Brain microvascular endothelial cell (primary cell): ENCODE measurements at regions not wholly inside any gene's neighbourhood (a gene's known extent, or its start where the extent isn't known, plus 50 kb on each side); places are given as distances from the start of the nearest gene placed in this dataset.

Source experiments
- DNase-seq: peaks from one replicate; pipeline ENCODE4 v3.0.0-alpha.2; 2020
- H3K27ac ChIP-seq: fragments of 250-450 bp; sonication (Bioruptor Pico); 2 replicates; pipeline ENCODE4 v1.5.1; 2020; ENCODE audit warnings: mild to moderate bottlenecking, moderate library complexity
- H3K27me3 ChIP-seq: fragments of 250-450 bp; sonication (Bioruptor Pico); replicated peaks from 2 replicates; pipeline ENCODE4 v1.5.1; 2020; ENCODE audit warnings: mild to moderate bottlenecking
- H3K36me3 ChIP-seq: fragments of 250-450 bp; sonication (Bioruptor Pico); replicated peaks from 2 replicates; pipeline ENCODE4 v1.5.1; 2020; ENCODE audit warnings: mild to moderate bottlenecking
- H3K4me3 ChIP-seq: 2 replicates; pipeline ENCODE4 v1.5.1; 2011; ENCODE audit warnings: low read depth, mild to moderate bottlenecking, control low read depth, low read length, moderate library complexity
- CTCF ChIP-seq: IDR thresholded peaks from 2 replicates; pipeline ENCODE4 v1.5.1; 2011; ENCODE audit warnings: low read depth, mild to moderate bottlenecking, moderate library complexity, low read length, control low read depth, inconsistent platforms; ENCODE audit errors: missing control alignments
- in situ Hi-C: cut with HindIII; loops from 2 replicates; pipeline ENCODE4 v1.10.0; 2017; ENCODE audit warnings: low sequenced_read_pairs, low pct_ligation_motif_present

GRCh38 chr2:121076498-121076820 lies 208.5 kb downstream of the TFCP2L1 start:
- H3K27me3 ChIP-seq: no peaks in the 10 kb centered on the region
- DNase-seq: no peak
- H3K4me3 ChIP-seq: no peak overlapping the region
- no peak overlapping the region for H3K27ac ChIP-seq
- TF ChIP-seq CTCF: no peak
- in situ Hi-C loops: no loop called here
- H3K36me3 ChIP-seq: no peaks in the 10 kb centered on the region

GRCh38 chr2:121076885-121077549 lies 208.0 kb downstream of the TFCP2L1 start:
- Histone ChIP-seq H3K27me3 (no peaks in the 10 kb centered on the region), H3K36me3 (no peaks in the 10 kb centered on the region), H3K27ac (no peak overlapping the region), H3K4me3 (no peak overlapping the region)
- in situ Hi-C loops: no loop called here
- peak; percentile 55 for DNase-seq
- peak; percentile 97 for TF ChIP-seq CTCF

- Histone ChIP-seq H3K36me3 (no peaks in the 10 kb centered on the region), H3K27me3 (no peaks in the 10 kb centered on the region), H3K4me3 (no peak overlapping the region), H3K27ac (no peak overlapping the region)
- TF ChIP-seq CTCF: no peak
- in situ Hi-C loops: no loop called here
- DNase-seq: no peak
Observed at GRCh38 chr2:121078899-121079298, 206.1 kb downstream of the TFCP2L1 start.

- DNase-seq: peak; percentile 37
- H3K27ac ChIP-seq: no peak overlapping the region
- peak; percentile 86 for TF ChIP-seq CTCF
- H3K36me3 ChIP-seq: no peaks in the 10 kb centered on the region
- H3K27me3 ChIP-seq: no peaks in the 10 kb centered on the region
- in situ Hi-C loops: no loop called here
- H3K4me3 ChIP-seq: no peak overlapping the region
Observed at GRCh38 chr2:121080013-121080772, 204.8 kb downstream of the TFCP2L1 start.

- Histone ChIP-seq H3K4me3 (no peak overlapping the region), H3K27ac (no peak overlapping the region), H3K36me3 (no peaks in the 10 kb centered on the region), H3K27me3 (peaks cover 6% of the 10 kb centered on the region)
- no peak for DNase-seq
- in situ Hi-C loops: no loop called here
- TF ChIP-seq CTCF: no peak
Observed at GRCh38 chr2:121081701-121082100, 203.3 kb downstream of the TFCP2L1 start.
